22Rv1 (cell line): ENCODE measurements at regions not wholly inside any gene's neighbourhood (a gene's known extent, or its start where the extent isn't known, plus 50 kb on each side); places are given as distances from the start of the nearest gene placed in this dataset.

Source experiments
- CTCF ChIP-seq: fragments of 450-650 bp; IDR thresholded peaks from 2 replicates; pipeline ENCODE4 v1.5.1; 2017; ENCODE audit warnings: mild to moderate bottlenecking
- ZFX ChIP-seq: fragments of 450-650 bp; IDR thresholded peaks from 2 replicates; pipeline ENCODE4 v1.6.1; 2017; ENCODE audit warnings: antibody characterized with exemption, borderline replicate concordance

GRCh38 chr7:84939888-84940287 lies 247.0 kb downstream of the SEMA3D start:
- TF ChIP-seq ZFX (no peak), CTCF (no peak)
